Colon (tissue), 2 donors: ENCODE measurements at regions not wholly inside any gene's neighbourhood (a gene's known extent, or its start where the extent isn't known, plus 50 kb on each side); places are given as distances from the start of the nearest gene placed in this dataset.
"Not testable (repeated sequence)": the region's sequence is repeated elsewhere in the genome, so short reads cannot be mapped to it uniquely, and the experiment has no call there.

Experiments used
- FAIRE-seq: peaks from 2 replicates; lab custom pipeline; 2012; peaks lifted over from hg19 to GRCh38; lab: Jason Lieb, UNC
- donor health status: control.
- donor health status: control.

DNA sequence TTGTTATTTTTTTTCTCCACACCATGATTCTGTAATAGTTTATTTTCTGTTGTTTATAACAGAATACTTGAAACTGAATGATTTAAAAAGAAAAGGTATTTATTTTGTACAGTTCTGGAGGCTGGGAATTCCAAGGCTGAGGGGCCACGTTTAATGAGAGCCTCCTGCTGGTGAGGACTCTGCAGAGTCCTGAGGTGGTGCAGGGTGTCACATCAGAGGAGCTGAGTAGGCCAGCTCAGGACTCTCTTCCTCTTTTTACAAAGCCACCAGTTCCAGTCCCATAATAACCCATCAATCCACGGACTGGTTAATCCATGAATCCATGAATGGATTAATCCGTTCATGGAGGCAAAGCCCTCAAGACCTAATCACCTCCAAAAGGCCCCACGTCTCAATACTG lies 71.6 kb downstream of the TFAP2A start:
- no peak for FAIRE-seq

DNA sequence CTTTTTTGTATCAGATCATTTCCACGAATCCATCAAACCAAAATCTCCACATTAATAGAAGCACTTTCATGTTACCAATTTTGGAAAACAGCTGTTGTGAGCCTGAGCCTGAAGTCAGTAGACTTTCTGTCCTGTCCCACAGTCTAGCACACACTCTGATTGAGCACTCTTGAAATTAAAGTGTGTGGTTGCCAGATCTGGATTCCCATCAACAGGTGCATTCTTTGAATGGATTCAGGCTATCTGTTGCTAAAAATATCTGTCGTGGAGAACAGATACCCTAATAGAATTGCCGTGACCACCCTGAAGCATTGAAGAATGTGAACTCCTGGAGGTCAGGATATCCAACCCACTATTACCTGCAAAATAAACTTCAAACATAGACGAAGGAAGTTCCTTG lies 73.3 kb downstream of the TFAP2A start:
- FAIRE-seq = no peak

DNA sequence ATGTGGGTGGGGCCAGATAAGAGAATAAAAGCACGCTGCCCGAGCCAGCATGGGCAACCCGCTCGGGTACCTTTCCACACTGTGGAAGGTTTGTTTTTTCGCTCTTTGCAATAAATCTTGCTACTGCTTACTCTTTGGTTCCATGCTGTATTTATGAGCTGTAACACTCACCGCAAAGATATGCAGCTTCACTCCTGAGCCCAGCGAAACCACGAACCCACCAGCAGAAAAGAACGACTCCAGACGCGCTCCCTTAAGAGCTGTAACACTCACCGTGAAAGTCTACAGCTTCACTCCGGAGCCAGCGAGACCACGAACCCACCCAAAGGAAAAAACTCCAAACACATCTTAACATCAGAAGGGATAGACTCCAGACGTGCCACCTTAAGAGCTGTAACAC lies 76.7 kb downstream of the TFAP2A start:
- FAIRE-seq = no peak

DNA sequence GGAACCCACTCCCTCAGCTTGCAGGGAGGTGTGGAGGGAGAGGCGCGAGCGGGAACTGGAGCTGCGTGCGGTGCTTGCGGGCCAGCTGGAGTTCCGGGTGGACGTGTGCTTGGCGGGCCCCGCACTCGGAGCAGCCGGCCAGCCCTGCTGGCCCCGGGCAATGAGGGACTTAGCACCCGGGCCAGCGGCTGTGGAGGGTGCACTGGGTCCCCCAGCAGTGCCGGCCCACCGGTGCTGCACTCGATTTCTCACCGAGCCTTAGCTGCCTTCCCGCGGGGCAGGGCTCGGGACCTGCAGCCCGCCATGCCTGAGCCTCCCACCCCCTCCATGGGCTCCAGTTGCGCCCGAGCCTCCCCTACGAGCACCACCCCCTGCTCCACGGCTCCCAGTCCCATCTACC lies 77.5 kb downstream of the TFAP2A start:
- not testable (repeated sequence) for FAIRE-seq

DNA sequence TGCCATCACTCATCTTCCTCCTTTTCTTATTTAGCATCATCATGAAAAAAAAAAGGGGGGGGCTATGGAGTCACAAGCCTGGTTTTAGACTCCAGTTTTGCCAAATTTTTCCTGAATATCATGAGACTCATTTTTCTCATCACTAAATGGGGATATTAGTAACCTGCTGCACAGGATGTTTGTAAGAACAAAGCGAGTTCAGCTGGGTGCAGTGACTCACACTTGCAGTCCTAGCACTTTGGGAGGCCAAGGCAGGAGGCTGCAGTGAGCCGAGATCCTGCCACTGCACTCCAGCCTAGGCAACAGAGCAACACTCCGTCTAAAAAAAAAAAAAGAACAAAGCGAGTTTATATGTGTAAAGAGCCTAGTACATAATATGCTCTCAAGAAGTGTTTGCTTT lies 82.8 kb downstream of the TFAP2A start:
- no peak for FAIRE-seq

DNA sequence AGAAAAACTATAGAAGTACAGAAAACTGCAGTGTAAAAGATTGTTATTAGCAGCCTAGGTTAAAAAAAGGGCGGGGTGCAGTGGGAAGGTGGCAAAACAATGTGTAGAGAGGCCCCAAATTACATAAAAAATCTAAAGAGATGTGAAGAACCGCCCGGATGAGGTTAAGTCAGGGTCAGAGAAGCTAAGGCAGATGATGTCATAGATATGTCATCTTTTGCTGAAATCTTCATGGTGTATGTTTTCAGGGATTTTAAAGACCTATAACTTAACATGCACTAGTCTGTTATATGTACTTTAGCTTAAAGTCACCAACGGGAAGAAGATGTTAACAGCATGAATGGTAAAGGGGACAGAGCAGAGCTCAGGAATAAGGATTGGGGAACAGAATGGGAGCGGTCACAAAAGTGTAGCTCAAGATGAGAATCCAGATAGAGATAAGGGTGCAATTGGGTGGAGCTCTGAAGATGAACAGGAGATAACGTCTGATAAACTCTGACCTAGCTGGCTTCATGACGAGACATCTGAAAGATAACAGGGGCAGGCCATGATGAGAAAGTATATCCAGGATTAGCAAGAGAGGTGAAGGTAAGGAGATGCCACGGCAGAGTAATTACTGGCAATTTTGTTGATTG lies 83.4 kb downstream of the TFAP2A start:
- no peak for FAIRE-seq

DNA sequence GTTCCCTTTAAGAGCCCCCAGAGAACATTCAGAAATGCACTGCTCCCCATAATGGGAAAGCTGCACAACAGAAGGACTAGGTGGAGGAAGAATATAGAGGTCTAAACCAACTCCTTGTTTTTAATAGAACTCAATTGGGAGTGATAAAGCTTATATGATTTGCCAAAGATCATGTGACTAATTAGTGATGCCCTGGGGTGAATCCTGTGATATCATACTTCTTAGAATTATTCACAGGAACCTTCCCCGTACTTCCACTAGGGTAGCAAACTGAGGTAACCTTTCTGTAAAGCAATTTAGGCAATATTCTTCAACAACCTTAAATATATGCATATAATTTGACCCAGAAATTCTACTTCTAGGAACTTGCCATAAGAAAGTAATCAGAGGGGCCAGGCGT lies 84.4 kb downstream of the TFAP2A start:
- no peak for FAIRE-seq

DNA sequence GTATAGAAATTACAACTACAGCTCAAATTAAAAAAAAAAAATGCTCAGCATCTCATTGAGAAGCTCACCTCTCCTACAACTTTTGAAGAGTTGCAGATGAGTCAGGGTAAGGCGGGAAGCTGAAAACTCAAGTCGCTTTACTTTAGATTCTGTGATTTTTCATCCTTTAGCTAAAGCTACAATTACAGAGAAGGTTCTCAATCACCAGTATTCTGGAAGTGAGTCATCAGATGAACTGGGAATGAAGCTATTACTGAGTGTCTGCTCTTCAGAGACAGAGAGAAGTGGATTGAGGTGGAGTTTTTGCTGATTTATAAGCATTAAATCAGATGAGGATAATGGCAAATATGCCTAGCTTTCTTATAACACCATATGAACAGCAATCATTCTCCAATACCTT lies 91.9 kb downstream of the TFAP2A start:
- no peak for FAIRE-seq

DNA sequence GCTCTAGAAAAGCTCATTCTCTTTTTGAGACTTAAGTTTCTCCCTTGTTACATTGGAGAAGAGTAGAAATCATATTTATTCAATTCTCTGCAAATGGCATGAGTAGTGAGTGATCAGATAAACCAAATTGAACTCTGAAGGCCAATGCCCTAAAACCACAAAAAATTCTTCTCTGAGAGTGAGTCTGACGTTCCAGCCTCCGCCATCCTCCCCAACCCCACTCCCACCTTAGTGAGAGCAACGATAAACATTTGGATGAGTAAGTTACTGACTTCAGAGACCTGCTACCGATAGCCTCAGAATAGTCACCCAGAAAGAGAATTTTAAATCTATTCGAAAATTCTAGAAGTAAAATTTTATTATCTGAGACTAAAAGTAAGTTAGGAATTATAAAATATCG lies 94.6 kb downstream of the TFAP2A start:
- no peak for FAIRE-seq

DNA sequence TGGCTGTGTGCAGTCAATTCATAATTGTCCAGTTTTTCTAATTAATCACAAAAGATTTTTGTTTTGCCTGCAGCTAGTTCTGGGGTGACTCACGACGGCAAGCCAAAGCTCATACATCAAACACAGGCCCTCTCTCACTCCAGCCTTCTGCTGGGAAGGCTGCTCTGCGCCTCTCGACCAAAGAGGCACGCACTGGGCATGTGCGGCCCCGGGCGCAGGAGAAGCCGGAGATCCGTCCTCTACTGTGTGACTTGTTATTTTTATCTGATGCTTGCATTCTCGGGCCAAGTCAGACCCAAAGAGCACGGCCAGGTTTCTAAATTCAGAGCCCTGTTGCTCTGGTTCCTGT lies 98.5 kb downstream of the TFAP2A start:
- FAIRE-seq = no peak

DNA sequence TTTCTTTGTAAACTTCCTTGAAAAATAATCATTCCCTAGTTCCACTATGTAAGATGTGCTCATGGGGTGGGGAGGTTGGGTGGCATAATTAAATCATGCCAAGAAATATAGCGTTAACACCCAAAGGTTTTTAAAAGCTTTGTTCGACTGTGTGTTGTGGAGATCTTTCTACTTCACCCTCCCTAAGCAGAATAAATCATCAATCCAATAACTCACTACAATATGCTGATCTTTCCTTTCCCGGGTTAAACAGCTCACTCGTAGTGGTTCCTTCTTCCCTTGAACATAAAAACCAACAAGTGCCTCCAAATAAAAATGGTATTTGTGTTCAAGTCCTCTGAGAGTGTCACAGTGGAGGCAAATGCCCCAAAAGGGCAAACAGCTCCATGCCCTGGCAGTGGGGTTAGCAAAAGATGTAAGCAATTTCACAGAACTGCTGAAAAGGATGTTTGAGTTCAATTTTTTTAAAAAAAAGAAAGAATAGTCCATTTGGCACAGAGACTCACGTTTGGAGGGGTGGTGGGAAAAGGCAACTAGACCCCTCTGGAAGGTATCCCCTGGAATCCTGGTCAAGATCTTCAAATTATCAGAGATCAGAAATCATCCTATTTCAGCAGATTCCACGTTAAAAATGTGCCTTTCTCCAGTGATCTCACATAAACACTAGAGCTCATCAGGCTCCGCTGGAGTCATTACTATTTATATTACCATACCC lies 99.1 kb downstream of the TFAP2A start:
- FAIRE-seq = no peak

DNA sequence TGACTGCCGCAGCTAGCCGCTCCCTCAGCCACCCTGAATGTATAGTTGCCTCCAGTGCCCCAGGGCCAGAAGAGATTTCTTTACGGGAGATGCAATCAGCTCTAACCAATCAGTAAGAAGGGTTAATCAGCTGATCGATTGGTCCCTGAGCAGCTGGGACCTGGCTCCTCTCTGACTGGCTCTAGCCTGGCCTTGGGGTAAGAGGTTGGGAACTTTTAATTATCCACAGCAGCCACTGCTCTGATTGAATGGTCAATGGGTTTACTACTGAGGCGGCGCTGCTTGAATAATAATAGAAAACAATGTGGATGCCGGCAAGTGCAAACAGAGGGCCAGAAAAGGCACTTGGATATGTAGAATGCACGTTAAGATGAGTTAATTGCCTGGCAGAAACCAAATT lies 99.8 kb downstream of the TFAP2A start:
- FAIRE-seq = no peak

DNA sequence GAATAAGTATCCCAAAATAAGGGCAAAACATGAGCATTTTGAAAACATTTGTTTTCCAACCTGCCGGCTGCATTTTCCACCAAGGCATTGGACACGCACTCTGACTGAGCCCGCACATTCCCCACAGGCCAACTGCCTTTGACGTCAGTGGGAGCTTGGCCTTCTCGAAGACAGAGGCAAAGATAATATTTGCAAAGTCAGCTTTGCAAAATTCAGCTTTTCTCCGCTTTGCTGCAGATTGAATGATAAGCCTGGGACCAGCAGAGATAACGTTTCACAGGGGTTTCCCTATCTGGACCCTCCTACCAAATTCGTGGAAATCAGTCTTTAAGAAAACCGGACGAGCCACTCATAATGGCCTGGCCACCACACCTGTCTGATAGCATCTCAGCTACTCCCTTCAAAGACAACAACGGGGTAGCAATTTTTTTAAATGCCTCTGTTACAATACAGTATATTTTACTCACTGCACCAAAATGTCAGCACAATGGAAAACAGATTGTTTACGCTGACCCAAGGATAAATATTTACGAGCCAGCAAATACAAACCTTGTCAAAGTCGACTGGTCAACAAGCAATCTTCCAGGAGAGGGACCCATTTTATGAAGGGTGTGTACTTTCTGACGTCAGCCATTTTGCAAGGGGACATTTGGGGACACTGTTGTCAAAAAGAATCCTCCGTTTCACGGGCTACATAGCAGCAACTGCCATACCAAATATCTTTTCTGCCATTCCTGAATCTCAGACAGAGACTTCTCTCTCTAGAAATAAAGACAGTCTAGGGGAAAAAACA lies 100.5 kb downstream of the TFAP2A start:
- no peak for FAIRE-seq

DNA sequence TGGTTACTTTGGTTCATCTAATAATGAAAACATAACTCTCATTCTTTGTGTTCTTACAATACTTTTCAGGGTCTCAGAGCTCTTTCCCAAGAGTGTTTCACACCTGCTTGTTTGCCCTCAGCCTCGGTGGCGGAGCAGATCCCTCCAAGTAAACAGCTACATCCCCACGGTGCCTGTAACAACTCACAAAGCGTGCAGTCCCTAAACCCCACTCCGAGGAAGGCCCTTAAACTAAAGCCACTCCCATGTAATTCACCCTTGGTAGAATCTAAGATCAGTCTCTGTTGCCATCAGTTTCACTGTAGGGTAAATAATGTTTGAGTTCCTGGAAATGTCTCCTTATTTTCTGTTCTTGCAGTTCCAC lies 101.1 kb downstream of the TFAP2A start:
- no peak for FAIRE-seq

DNA sequence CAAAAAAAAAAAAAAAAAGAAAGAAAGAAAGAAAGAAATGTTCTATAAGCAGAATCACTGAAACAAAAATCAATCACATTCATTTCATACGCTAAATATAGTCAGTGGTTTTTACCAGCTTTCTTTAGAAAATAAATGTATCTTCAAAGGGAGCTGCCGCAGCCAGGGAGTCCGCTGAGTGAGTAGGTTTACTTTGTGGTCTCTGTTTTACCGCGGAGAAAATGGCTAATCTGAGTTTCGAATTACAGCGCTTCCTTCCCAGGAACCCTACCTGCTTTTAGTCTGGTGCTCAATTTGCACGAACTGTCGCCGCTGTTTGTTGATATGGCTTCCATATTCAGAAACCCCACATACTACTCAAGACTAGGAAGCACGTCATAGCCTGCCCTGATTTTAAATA lies 102.4 kb downstream of the TFAP2A start:
- FAIRE-seq = no peak

DNA sequence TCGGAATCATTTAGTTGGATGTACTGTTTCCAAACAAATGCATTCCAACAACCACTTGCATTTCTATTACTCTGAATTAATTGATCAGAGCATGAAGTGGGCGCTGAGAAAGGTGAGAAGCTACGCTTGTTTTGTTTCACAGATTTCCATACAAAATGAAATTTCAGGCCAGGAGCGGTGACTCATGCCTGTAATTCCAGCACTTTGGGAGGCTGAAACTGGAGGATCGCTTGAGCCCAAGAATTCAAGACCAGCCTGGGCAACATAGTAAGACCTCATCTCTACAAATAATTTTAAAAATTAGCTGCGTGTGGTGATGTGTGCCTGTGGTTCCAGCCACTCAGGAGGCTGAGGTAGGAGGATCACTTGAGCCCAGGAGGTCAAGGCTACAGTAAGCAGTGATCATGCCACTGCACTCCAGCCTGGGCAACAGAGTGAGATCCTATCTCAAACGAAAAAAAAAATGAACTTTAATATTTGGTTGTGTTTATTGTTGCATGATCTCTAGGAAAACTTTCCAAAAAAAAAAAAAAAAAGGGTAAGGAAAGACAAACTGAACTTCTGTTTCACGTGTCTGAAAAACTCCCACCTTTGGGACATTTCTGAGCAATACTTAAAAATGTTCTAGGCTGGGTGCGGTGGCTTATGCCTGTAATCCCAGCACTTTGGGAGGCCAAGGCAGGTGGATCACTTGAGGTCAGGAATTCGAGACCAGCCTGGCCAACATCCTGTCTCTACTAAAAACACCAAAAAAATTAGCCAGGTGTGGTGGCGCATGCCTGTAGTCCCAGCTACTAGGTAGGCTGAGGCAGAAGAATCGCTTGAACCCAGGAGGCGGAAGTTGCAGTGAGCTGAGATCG lies 103.1 kb downstream of the TFAP2A start:
- not testable (repeated sequence) for FAIRE-seq

DNA sequence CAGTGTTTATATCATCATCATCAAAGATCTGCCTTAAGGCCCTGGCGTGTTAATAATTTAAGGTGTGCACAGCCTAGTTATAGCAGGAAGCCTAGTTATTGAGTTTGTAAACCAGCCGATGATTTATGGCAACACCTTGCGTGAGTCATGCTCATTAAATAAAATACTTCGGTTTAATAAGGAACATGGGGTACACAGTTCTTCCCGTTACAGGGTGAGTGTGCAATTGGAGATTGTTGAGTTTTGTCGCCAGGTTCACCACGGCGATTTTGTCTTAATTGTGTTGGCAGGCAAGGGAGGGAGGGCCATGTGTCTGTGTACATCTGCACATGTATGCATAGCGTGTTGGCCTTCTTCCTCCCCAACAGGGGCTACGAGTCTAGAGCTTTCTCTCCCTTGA lies 104.0 kb downstream of the TFAP2A start:
- no peak for FAIRE-seq

DNA sequence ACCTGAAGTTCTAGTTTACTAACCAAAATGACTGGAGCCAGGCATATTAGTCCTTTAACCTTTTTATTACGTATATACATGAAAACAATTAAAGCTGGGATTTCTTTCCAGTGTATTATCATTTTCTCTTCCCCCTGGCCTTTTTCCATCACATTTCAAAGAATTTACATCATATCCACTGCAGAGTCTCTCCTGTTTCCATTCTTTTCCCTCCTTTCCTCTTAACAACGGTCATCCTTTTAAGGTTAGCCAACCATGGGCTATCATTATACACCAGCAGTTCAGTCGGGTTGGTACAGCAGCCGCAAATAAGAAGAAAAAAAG lies 104.6 kb downstream of the TFAP2A start:
- no peak for FAIRE-seq

DNA sequence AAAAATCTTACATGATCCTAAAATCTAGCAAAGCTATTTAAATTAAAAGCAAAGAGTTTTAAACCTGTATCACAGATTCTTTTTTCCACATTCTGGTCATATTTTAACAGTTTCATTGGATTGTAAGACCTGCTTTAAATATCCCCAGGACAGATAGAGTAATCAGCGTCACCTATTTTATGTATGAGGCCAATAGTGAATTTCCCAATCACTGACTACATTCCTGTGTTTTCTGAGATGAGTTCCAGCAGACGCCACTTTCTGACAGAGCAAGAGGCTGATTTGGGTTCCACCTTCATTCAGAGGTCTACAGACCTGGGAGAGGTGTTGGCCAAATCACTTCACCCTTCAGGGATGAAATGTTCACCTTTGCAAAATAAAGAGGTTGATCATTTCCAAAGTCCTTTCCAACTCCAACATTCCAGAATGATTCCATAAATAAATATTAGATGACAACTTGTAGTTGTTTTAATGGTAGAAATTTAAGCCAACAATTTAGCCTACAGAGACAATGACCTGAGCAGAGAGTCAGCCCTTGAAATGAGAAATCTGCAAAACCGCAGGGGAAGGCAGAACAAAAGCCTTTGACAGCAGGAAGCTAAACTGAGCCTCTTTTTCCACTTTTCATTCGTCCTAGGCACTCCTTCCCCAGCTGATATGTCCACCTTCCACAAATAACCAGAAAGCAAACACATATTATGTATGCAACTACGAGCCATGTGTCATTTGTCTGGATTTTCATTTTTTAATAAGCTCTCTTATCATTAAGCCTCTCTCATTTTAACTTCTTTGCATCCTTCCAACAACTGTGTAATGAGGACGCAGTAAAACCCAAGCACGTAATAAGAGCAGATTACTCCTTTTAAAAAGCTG lies 105.2 kb downstream of the TFAP2A start:
- FAIRE-seq = no peak

DNA sequence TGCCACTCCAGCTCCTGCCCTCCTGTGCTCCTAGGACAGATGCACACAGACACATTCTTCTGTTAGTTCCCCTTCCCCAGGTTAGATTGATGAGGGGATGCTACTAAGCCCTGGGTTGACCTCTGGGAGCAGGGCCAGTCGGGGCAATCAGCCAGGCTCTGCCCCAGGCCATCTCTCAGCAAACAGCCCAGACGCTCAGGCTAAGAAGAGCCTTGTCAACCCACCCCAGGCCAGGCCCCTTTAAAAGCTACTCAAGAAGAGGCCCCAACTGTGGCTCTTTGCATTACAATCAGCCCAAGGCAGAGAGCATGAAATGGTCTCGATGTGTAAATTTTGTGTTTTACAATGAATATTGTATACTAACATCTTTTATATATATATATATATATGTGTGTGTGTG lies 107.4 kb downstream of the TFAP2A start:
- FAIRE-seq = no peak

DNA sequence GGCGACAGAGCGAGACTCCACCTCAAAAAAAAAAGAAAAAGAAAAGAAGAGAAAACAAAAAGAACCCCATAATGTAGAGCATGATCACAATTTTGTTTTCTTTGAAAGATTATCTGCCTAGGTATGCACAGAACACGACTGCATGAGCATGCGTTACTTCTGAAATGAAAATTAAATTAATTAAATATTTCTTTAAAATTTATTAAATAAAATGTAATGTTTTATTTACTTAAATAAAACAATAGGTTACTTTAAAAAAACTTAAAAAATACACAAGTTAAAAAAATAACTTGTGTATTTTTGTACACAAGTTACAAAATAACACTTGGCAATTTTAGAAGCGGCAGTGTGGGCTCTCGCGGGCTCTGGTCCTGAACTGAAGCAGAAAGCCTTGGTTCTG lies 107.8 kb downstream of the TFAP2A start:
- no peak for FAIRE-seq
